GM12875 (cell line): ENCODE measurements at regions not wholly inside any gene's neighbourhood (a gene's known extent, or its start where the extent isn't known, plus 50 kb on each side); places are given as distances from the start of the nearest gene placed in this dataset.

Experiments
- H3K4me3 ChIP-seq: one replicate; pipeline ENCODE4 v1.5.1; 2011; ENCODE audit warnings: low read depth, low read length, control low read depth
- TF ChIP-seq, protein P1 (sequence below): IDR thresholded peaks from 2 replicates; pipeline ENCODE4 v1.5.1; 2011; ENCODE audit warnings: low read depth, mild to moderate bottlenecking, control low read depth, inconsistent platforms, low read length, moderate library complexity, borderline replicate concordance; ENCODE audit not compliant: insufficient read depth

DNA sequence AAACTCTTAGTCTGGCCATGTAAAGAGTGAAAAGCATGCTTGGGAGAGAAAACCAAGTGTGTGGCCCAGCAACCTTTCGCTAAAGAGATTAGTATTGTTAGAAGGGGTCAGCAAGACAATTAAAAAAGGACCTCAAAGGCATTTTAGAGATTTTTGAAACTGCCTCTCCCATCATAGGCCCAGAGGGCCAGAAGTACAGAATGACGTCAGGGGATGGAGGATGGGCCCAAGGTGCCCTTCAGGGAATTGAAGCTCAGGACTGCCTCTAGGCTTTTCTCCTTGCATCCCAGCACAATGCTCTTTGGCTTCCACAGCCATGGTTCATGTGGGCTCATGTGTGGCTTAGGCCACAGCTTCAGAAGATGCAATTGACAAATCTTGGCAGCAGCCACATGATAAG is 287.0 kb upstream of the COX7C start:
- TF ChIP-seq, protein P1, sequence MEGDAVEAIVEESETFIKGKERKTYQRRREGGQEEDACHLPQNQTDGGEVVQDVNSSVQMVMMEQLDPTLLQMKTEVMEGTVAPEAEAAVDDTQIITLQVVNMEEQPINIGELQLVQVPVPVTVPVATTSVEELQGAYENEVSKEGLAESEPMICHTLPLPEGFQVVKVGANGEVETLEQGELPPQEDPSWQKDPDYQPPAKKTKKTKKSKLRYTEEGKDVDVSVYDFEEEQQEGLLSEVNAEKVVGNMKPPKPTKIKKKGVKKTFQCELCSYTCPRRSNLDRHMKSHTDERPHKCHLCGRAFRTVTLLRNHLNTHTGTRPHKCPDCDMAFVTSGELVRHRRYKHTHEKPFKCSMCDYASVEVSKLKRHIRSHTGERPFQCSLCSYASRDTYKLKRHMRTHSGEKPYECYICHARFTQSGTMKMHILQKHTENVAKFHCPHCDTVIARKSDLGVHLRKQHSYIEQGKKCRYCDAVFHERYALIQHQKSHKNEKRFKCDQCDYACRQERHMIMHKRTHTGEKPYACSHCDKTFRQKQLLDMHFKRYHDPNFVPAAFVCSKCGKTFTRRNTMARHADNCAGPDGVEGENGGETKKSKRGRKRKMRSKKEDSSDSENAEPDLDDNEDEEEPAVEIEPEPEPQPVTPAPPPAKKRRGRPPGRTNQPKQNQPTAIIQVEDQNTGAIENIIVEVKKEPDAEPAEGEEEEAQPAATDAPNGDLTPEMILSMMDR: no peak
- H3K4me3 ChIP-seq: no peak overlapping the region

DNA sequence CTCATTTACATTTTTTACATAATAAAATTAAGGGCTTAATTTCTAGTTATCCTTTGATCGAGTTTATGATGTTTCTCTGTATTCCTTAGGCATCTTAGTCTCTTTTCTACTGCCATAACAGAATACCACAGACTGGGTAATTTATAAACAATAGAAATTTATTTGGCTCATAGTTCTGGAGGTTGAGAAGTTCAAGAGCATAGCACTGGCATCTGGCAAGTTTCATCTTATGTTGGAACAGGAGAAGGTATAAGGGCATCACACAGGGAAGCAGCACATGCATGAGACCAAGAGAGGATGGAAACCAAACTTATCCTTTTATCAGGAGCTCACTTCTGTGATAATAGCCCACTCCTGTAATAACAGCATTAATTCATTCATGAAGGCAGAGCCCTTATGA is 284.9 kb upstream of the COX7C start:
- no peak overlapping the region for H3K4me3 ChIP-seq
- TF ChIP-seq, protein P1: no peak

DNA sequence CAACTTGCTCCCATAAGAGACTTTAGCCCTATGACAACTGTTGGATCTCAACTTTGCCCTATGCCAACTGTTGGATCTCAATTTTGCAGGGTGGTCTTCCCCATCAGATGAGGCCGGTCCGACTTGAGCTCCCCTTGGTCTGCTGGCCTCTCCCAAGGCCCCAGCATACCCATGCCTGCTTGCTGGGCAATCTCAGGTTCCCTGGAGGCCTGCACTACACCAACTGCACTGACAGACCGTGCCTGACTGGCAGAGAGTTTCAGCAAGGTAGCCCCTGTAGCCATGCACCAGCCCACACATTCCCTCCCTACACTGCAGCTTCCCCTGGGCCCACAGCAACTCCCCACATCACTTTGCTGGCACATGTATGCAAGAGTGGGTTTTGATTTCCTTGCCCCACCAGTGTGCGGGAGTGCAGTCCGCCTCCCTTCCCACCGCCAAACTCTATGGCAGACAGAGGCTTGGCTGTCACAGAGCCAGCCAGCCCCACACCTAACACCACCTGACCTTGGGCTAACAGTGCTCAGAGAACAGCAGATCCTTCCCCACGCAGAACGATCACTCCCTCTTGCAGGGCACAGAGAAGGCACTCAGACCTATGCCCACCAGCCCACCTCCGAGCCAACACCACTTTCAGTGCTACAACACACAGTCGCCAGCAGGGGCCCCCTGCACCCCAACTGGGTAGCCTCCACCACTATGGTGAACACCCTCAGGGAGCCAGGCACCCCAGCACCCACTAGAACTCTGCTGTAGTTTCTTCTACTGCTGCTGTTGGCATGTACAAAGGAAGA is 279.9 kb upstream of the COX7C start:
- no peak overlapping the region for H3K4me3 ChIP-seq
- TF ChIP-seq, protein P1: 0 out of 2 replicates have a peak, but pooled peaks have one; percentile 30

DNA sequence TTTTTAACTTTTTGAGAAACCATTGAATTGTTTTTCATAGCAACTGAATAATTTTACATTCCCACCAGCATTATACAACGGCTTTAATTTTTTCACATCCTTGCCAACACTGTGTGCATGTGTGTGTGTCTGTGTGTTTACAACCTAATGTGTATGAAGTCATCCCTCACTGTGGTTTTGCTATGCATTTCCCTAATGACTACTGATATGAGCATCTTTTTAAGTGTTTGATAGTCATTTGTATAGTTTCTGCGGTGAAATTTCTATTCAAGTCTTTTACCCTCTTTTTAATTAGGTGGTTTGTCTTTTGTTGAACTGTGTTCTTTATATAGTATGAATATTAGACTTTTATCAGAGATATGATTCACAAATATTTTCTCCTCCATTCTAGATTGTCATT is 263.1 kb upstream of the COX7C start:
- TF ChIP-seq, protein P1: no peak
- H3K4me3 ChIP-seq: no peak overlapping the region

DNA sequence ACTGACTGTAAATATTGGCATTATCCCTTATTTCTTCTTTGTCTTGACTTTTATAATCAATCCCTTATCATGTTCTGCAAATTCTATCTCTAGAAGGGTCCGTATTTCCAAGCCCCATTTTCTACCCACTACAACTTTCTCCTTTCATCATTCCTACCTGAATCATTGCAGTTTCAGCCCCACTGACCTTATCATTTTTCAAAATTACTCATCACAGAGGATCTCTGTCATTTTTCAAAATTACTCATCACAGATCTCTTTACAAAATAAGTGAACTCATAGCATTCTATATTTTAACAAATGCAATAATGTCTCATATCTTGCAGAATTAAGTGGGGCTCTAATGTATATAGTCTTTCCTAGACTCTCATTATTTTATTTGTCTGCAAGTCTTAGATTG is 256.9 kb upstream of the COX7C start:
- no peak overlapping the region for H3K4me3 ChIP-seq
- TF ChIP-seq, protein P1: no peak

DNA sequence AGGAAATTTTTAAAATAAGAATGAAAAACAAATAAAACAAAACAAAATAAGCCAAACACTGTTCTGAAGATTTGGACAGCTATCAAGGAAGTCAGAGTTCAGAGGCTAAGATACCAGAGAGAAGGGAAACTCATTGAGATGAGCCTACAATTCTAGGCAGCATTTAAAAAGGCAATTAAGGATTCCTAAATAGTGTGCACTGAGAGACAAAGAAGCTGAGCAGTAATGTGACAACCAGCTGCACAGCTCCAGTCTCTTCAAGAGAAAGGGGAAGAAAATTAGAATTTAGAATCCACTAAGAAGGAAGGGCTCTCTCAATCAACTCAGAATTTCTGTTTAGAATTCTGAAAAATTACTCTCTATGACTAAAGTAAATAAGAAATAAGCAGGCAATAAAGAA is 246.7 kb upstream of the COX7C start:
- H3K4me3 ChIP-seq: no peak overlapping the region
- TF ChIP-seq, protein P1: no peak

DNA sequence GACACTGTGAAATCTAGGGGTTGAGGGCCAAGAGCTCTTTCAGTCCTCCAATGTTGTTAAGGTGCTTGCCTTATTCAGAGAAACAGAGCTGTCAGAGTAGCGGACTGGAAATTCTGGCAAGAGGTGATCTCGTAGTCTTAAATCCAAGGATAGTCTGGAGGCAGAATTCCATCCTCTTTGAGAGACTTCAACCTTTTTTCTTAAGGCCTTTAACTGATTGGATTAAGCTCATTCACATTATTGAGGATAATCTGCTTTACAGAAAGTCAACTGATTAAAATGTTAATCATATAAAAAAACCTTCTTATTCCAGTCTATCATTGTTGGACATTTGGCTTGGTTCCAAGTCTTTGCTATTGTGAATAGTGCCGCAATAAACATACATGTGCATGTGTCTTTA is 243.1 kb upstream of the COX7C start:
- no peak overlapping the region for H3K4me3 ChIP-seq
- TF ChIP-seq, protein P1: no peak
